HFF-Myc (cell line): ENCODE measurements at regions not wholly inside any gene's neighbourhood (a gene's known extent, or its start where the extent isn't known, plus 50 kb on each side); places are given as distances from the start of the nearest gene placed in this dataset.

Source experiments
- DNase-seq: peaks from one replicate; pipeline ENCODE4 v3.0.0-alpha.2; 2011; ENCODE audit warnings: low read depth; ENCODE audit errors: extremely low read depth
- H3K4me3 ChIP-seq: replicated peaks from 2 replicates; pipeline ENCODE4 v1.5.1; 2011; ENCODE audit warnings: low read depth, mild to moderate bottlenecking, control low read depth, low read length
- CTCF ChIP-seq: IDR thresholded peaks from 2 replicates; pipeline ENCODE4 v1.5.1; 2012; ENCODE audit warnings: mild to moderate bottlenecking, low read depth, low read length, control low read depth; ENCODE audit errors: missing control alignments

- TF ChIP-seq CTCF: no peak
- no peak overlapping the region for H3K4me3 ChIP-seq
- DNase-seq: no peak
Measured at GRCh38 chr5:152337484-152337883, 67.6 kb downstream of the NMUR2 start.

DNA sequence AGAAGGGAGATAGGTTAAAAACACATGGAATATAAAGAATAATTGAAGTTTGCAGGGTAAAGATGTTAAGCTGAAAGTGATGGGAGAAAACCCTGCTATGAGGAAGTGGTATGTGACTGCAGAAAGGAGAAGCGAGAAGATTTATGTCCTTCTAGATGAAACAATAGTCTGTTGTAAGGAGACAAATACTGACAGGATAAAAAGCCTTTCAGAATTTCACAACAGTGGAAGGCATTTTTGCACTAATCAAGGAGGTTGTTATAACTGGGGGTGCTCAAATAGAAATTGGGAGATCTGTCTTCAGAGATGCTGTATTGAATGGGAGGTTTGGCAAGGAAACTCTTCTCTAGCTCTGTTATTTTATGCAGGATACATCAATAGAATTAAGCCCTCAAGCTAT is 69.6 kb downstream of the NMUR2 start:
- TF ChIP-seq CTCF: no peak
- H3K4me3 ChIP-seq: no peak overlapping the region
- DNase-seq: no peak

GRCh38 chr5:152332716-152333460 is 72.2 kb downstream of the NMUR2 start:
- H3K4me3 ChIP-seq: no peak overlapping the region
- no peak for DNase-seq
- TF ChIP-seq CTCF: no peak

DNA sequence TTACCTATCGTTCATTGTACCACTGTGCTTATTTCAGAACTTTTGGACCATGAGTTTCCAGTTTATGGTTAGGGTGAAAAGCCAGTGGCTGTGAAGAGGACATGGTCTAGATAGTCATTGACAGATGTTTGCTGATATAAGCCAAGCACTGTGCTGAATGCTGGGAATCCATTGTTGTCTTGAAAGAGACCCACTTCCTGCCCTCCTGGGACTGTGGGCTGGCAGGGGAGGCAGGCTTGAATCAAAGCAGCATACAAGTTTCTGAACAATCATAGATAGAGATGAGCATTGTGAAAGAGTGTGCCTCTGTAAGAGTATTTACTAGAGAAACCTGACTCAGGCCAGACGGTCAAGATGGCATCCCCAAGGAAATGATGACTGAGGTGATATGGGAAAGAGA is 73.4 kb downstream of the NMUR2 start:
- H3K4me3 ChIP-seq: no peak overlapping the region
- no peak for DNase-seq
- no peak for TF ChIP-seq CTCF

DNA sequence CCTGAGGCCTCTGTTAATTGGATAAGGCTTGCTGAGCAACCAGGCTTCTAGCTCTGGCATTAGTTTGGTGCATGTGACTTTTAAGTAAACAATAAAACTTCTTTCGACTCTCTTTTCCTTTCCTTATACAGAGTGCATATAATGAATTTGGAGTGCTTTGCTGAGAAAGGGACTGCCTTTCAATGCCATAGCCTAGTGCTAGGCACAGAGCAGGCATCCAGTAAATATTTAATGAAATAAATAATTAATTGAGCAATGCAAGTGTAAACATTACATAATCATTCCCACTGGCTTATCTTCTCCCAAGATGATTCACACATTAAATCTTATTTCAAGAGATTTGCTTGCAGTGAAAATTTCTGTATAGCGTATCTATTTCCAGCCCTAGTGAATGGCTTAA is 74.1 kb downstream of the NMUR2 start:
- TF ChIP-seq CTCF: no peak
- H3K4me3 ChIP-seq: no peak overlapping the region
- no peak for DNase-seq

- DNase-seq: no peak
- TF ChIP-seq CTCF: no peak
Measured at GRCh38 chr5:152329761-152330283, 75.3 kb downstream of the NMUR2 start.

More at GRCh38 chr5:152329761-152330283, 75.3 kb downstream of the NMUR2 start:
- H3K4me3 ChIP-seq: no peak overlapping the region
